Esophagus squamous epithelium (tissue), 4 donors: ENCODE measurements at regions not wholly inside any gene's neighbourhood (a gene's known extent, or its start where the extent isn't known, plus 50 kb on each side); places are given as distances from the start of the nearest gene placed in this dataset.

Experiments
- POLR2A ChIP-seq, 4 donors: fragments of 450-650 bp; IDR thresholded peaks; one replicate each; pipeline ENCODE4 v1.6.1; 2017; ENCODE audit warnings: antibody characterized with exemption in 4 of 4, mild to moderate bottlenecking in 4 of 4, moderate library complexity in 3 of 4
- TF ChIP-seq, protein P1 (sequence below), 6 experiments: fragments of 450-650 bp in 4 of 6; fragments of 200-600 bp in 2 of 6; sonication (generic) in 2 of 6; IDR thresholded peaks; one replicate each; pipeline ENCODE4 v1.5.1; 2016 to 2019; ENCODE audit warnings: antibody characterized with exemption in 6 of 6, mild to moderate bottlenecking in 4 of 6, moderate library complexity in 4 of 6

DNA sequence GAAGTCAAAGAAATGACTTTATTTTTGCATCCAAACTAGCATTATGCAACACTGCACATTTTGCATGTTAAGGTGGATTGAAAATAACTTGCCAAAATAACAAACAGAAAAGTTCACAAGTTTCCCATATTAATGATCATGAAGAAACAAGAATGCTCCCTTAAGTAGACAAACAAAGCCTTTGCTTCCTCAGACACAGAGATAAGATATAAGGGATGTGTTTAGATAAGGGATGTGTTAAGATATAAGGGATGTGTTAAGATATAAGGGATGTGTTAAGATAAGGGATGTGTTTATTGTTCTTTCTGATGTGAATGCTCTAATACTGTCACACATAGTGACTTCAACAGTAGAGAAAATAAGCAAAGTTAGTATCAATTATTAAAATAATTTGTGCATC lies 174.8 kb downstream of the GABRG2 start:
- TF ChIP-seq, protein P1, sequence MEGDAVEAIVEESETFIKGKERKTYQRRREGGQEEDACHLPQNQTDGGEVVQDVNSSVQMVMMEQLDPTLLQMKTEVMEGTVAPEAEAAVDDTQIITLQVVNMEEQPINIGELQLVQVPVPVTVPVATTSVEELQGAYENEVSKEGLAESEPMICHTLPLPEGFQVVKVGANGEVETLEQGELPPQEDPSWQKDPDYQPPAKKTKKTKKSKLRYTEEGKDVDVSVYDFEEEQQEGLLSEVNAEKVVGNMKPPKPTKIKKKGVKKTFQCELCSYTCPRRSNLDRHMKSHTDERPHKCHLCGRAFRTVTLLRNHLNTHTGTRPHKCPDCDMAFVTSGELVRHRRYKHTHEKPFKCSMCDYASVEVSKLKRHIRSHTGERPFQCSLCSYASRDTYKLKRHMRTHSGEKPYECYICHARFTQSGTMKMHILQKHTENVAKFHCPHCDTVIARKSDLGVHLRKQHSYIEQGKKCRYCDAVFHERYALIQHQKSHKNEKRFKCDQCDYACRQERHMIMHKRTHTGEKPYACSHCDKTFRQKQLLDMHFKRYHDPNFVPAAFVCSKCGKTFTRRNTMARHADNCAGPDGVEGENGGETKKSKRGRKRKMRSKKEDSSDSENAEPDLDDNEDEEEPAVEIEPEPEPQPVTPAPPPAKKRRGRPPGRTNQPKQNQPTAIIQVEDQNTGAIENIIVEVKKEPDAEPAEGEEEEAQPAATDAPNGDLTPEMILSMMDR (IDR thresholded peaks at IDR 0.05) = no peak
- no peak for TF ChIP-seq POLR2A (IDR thresholded peaks at IDR 0.05)
